ENCODE measurements at regions not wholly inside any gene's neighbourhood (a gene's known extent, or its start where the extent isn't known, plus 50 kb on each side); places are given as distances from the start of the nearest gene placed in this dataset.
A peak's percentile ranks its signal among the peaks of the same experiment; 100 is the strongest.

GRCh38 chr7:22913158-22913557, 90.5 kb upstream of the TOMM7 start:
- no peak for ATAC-seq (ENCODE audit: insufficient read depth, low FRiP score)

DNA sequence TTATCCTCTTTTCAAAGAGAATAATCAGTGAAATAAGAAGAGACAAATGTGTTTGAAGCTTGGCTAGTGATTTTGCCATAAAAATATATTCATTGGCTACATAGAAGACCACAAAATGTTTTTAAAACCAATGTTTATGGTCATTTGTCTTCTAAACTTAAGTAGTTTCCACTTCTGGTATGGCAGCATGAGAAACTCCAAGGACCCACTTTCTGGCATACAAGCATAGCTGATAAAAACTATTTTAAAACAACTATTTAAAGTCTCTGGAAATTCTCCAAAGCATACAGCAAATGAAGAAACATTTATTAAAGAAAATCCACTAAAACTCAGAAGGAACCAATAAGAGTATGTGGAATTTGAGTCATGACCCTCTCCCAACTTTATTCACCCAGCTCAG, 89.2 kb upstream of the TOMM7 start:
- Histone ChIP-seq H3K9ac (ENCODE audit: insufficient read depth in 1 of 2, low read length in 2 of 2) (no peak overlapping the region), H3K27me3 (ENCODE audit: control insufficient read depth in 3 of 3, insufficient read depth in 3 of 3, low read length in 2 of 3) (no peaks in the 10 kb centered on the region), H3K4me1 (ENCODE audit: control insufficient read depth in 5 of 5, insufficient read depth in 5 of 5, low read length in 5 of 5) (peaks cover 0 to 26% (median 0%) of the 10 kb centered on the region in 5 donors), H3K4me3 (no peak overlapping the region), H3K27ac (ENCODE audit: low read depth in 1 of 2, low read length in 1 of 2) (no peak overlapping the region), H3K9me3 (ENCODE audit: control insufficient read depth in 4 of 4, insufficient read depth in 3 of 4, low read length in 3 of 4) (no peaks in the 10 kb centered on the region), H3K36me3 (ENCODE audit: control insufficient read depth in 4 of 4, insufficient read depth in 4 of 4, low read length in 4 of 4) (no peaks in the 10 kb centered on the region)
- DNase-seq (peak in 2 of 3 donors; percentile 6 to 18), ATAC-seq (ENCODE audit: insufficient read depth, low FRiP score) (no peak)
- TF ChIP-seq, protein P1, sequence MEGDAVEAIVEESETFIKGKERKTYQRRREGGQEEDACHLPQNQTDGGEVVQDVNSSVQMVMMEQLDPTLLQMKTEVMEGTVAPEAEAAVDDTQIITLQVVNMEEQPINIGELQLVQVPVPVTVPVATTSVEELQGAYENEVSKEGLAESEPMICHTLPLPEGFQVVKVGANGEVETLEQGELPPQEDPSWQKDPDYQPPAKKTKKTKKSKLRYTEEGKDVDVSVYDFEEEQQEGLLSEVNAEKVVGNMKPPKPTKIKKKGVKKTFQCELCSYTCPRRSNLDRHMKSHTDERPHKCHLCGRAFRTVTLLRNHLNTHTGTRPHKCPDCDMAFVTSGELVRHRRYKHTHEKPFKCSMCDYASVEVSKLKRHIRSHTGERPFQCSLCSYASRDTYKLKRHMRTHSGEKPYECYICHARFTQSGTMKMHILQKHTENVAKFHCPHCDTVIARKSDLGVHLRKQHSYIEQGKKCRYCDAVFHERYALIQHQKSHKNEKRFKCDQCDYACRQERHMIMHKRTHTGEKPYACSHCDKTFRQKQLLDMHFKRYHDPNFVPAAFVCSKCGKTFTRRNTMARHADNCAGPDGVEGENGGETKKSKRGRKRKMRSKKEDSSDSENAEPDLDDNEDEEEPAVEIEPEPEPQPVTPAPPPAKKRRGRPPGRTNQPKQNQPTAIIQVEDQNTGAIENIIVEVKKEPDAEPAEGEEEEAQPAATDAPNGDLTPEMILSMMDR (IDR thresholded peaks at IDR 0.05; ENCODE audit: control extremely low read depth, extremely low read depth): no peak

More at GRCh38 chr7:22913158-22913557, 90.5 kb upstream of the TOMM7 start:
- WGBS, 2 donors: 94 to 96% methylated on average over 4 of the region's 4 CpGs
- no peaks in the 10 kb centered on the region for H3K27me3 ChIP-seq (ENCODE audit: control insufficient read depth in 3 of 3, insufficient read depth in 3 of 3, low read length in 2 of 3)
- H3K27ac ChIP-seq (ENCODE audit: low read depth in 1 of 2, low read length in 1 of 2): no peak overlapping the region
- H3K9me3 ChIP-seq (ENCODE audit: control insufficient read depth in 4 of 4, insufficient read depth in 3 of 4, low read length in 3 of 4): no peaks in the 10 kb centered on the region
- no peak overlapping the region for H3K9ac ChIP-seq (ENCODE audit: insufficient read depth in 1 of 2, low read length in 2 of 2)
- DNase-seq: no peak
- no peak overlapping the region for H3K4me3 ChIP-seq
- no peaks in the 10 kb centered on the region for H3K36me3 ChIP-seq (ENCODE audit: control insufficient read depth in 4 of 4, insufficient read depth in 4 of 4, low read length in 4 of 4)
- H3K4me1 ChIP-seq (ENCODE audit: control insufficient read depth in 5 of 5, insufficient read depth in 5 of 5, low read length in 5 of 5): peaks cover 0 to 25% (median 0%) of the 10 kb centered on the region in 5 donors
- TF ChIP-seq, protein P1 (IDR thresholded peaks at IDR 0.05; ENCODE audit: control extremely low read depth, extremely low read depth): no peak

GRCh38 chr7:22909917-22910316, 87.3 kb upstream of the TOMM7 start:
- Histone ChIP-seq H3K27me3 (ENCODE audit: control insufficient read depth in 3 of 3, insufficient read depth in 3 of 3, low read length in 2 of 3) (no peaks in the 10 kb centered on the region), H3K27ac (ENCODE audit: low read depth in 1 of 2, low read length in 1 of 2) (no peak overlapping the region), H3K9me3 (ENCODE audit: control insufficient read depth in 4 of 4, insufficient read depth in 3 of 4, low read length in 3 of 4) (no peaks in the 10 kb centered on the region), H3K9ac (ENCODE audit: insufficient read depth in 1 of 2, low read length in 2 of 2) (no peak overlapping the region), H3K4me1 (ENCODE audit: control insufficient read depth in 5 of 5, insufficient read depth in 5 of 5, low read length in 5 of 5) (peaks cover 0 to 26% (median 0%) of the 10 kb centered on the region in 5 donors), H3K4me3 (no peak overlapping the region), H3K36me3 (ENCODE audit: control insufficient read depth in 4 of 4, insufficient read depth in 4 of 4, low read length in 4 of 4) (no peaks in the 10 kb centered on the region)
- TF ChIP-seq, protein P1 (IDR thresholded peaks at IDR 0.05; ENCODE audit: control extremely low read depth, extremely low read depth): no peak
- DNase-seq (no peak), ATAC-seq (ENCODE audit: insufficient read depth, low FRiP score) (no peak)
- 83 to 97% methylated on average over 3 of the region's 3 CpGs for WGBS, 2 donors

DNA sequence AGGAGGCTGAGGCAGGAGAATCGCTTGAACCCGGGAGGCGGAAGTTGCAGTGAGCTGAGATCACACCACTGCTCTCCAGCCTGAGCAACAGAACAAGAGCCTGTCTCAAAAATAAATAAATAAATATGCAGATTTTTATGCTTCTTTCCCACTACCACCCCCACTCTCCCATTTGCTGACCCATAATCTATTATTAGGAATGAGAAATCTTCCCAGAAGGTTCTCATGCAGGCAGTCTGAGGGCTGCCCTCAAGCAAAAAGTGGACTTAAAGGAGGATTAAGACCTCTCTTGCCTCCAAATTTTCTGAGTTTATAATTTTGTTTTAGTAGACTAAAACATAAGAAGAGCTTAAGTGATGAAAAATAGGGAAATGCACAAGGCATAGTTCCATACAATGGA, 85.2 kb upstream of the TOMM7 start:
- H3K27ac ChIP-seq (ENCODE audit: low read depth in 1 of 2, low read length in 1 of 2): no peak overlapping the region
- H3K9me3 ChIP-seq (ENCODE audit: control insufficient read depth in 4 of 4, insufficient read depth in 3 of 4, low read length in 3 of 4): no peaks in the 10 kb centered on the region
- no peaks in the 10 kb centered on the region for H3K27me3 ChIP-seq (ENCODE audit: control insufficient read depth in 3 of 3, insufficient read depth in 3 of 3, low read length in 2 of 3)
- WGBS, 2 donors: 89 to 95% methylated on average over 3 of the region's 3 CpGs
- no peak overlapping the region for H3K4me3 ChIP-seq
- no peak for DNase-seq
- peaks cover 0 to 26% (median 0%) of the 10 kb centered on the region in 5 donors for H3K4me1 ChIP-seq (ENCODE audit: control insufficient read depth in 5 of 5, insufficient read depth in 5 of 5, low read length in 5 of 5)
- H3K36me3 ChIP-seq (ENCODE audit: control insufficient read depth in 4 of 4, insufficient read depth in 4 of 4, low read length in 4 of 4): no peaks in the 10 kb centered on the region
- no peak for ATAC-seq (ENCODE audit: insufficient read depth, low FRiP score)
- TF ChIP-seq, protein P1 (IDR thresholded peaks at IDR 0.05; ENCODE audit: control extremely low read depth, extremely low read depth): no peak
- no peak overlapping the region for H3K9ac ChIP-seq (ENCODE audit: insufficient read depth in 1 of 2, low read length in 2 of 2)
